GM18870 (cell line): ENCODE measurements at regions not wholly inside any gene's neighbourhood (a gene's known extent, or its start where the extent isn't known, plus 50 kb on each side); places are given as distances from the start of the nearest gene placed in this dataset.
"Not testable (repeated sequence)": the region's sequence is repeated elsewhere in the genome, so short reads cannot be mapped to it uniquely, and the experiment has no call there.

Experiments
- ATAC-seq: cut with Tn5 transposase; IDR thresholded peaks from one replicate; pipeline ENCODE4 v1.9.1; 2021; ENCODE audit warnings: moderate library complexity; ENCODE audit not compliant: unreplicated experiment

GRCh38 chr10:131363416-131363815 is 51.9 kb upstream of the TCERG1L start:
- no peak for ATAC-seq

GRCh38 chr10:131371571-131371970 is 60.0 kb upstream of the TCERG1L start:
- no peak for ATAC-seq

GRCh38 chr10:131381576-131381975 is 70.1 kb upstream of the TCERG1L start:
- no peak for ATAC-seq

GRCh38 chr10:131385161-131385872 is 73.8 kb upstream of the TCERG1L start:
- ATAC-seq, result not testable (repeated sequence)

- no peak for ATAC-seq
Measured at GRCh38 chr10:131387018-131387529, 75.6 kb upstream of the TCERG1L start.

GRCh38 chr10:131391936-131392335 is 80.4 kb upstream of the TCERG1L start:
- ATAC-seq, result no peak

GRCh38 chr10:131396121-131397050 is 84.9 kb upstream of the TCERG1L start:
- ATAC-seq, result no peak

- no peak for ATAC-seq
Measured at GRCh38 chr10:131398166-131398565, 86.6 kb upstream of the TCERG1L start.

GRCh38 chr10:131399981-131400380 is 88.5 kb upstream of the TCERG1L start:
- ATAC-seq, result no peak

- ATAC-seq, result no peak
Measured at GRCh38 chr10:131400513-131400912, 89.0 kb upstream of the TCERG1L start.

- no peak for ATAC-seq
Measured at GRCh38 chr10:131402771-131403650, 91.5 kb upstream of the TCERG1L start.

GRCh38 chr10:131403936-131404335 is 92.4 kb upstream of the TCERG1L start:
- ATAC-seq, result no peak

- ATAC-seq, result no peak
Measured at GRCh38 chr10:131404886-131405285, 93.4 kb upstream of the TCERG1L start.

GRCh38 chr10:131406676-131407392 is 95.3 kb upstream of the TCERG1L start:
- no peak for ATAC-seq

- ATAC-seq, result no peak
Measured at GRCh38 chr10:131418681-131419080, 107.2 kb upstream of the TCERG1L start.

- no peak for ATAC-seq
Measured at GRCh38 chr10:131419797-131420196, 108.3 kb upstream of the TCERG1L start.

GRCh38 chr10:131420867-131421266 is 109.3 kb upstream of the TCERG1L start:
- no peak for ATAC-seq

GRCh38 chr10:131421381-131421780 is 109.9 kb upstream of the TCERG1L start:
- ATAC-seq, result no peak

GRCh38 chr10:131422731-131423130 is 111.2 kb upstream of the TCERG1L start:
- ATAC-seq, result no peak

- ATAC-seq, result no peak
Measured at GRCh38 chr10:131424053-131424452, 112.5 kb upstream of the TCERG1L start.
